GM18505 (cell line): ENCODE measurements at regions not wholly inside any gene's neighbourhood (a gene's known extent, or its start where the extent isn't known, plus 50 kb on each side); places are given as distances from the start of the nearest gene placed in this dataset.

ENCODE experiments used
- ATAC-seq: cut with Tn5 transposase; IDR thresholded peaks from one replicate; pipeline ENCODE4 v1.9.1; 2021; ENCODE audit not compliant: unreplicated experiment
- POLR2A ChIP-seq: IDR thresholded peaks from 4 replicates; pipeline ENCODE4 v1.6.1; 2011; ENCODE audit warnings: borderline replicate concordance; ENCODE audit not compliant: insufficient read depth, insufficient read length; ENCODE audit errors: extremely low read depth

GRCh38 chr6:153720732-153721131, 318.3 kb upstream of the OPRM1 start:
- no peak for ATAC-seq
- TF ChIP-seq POLR2A: no peak

- ATAC-seq: no peak
- TF ChIP-seq POLR2A: no peak
These were observed 333.6 kb upstream of the OPRM1 start for GRCh38 chr6:153705429-153705828.

- TF ChIP-seq POLR2A: no peak
- ATAC-seq: no peak
These were observed 336.4 kb upstream of the OPRM1 start for GRCh38 chr6:153702671-153703070.

- ATAC-seq: no peak
- no peak for TF ChIP-seq POLR2A
These were observed 340.4 kb upstream of the OPRM1 start for GRCh38 chr6:153698637-153699036.

GRCh38 chr6:153698001-153698400, 341.0 kb upstream of the OPRM1 start:
- no peak for ATAC-seq

GRCh38 chr6:153677522-153677921, 361.5 kb upstream of the OPRM1 start:
- TF ChIP-seq POLR2A: no peak
- no peak for ATAC-seq

More at GRCh38 chr6:153698001-153698400, 341.0 kb upstream of the OPRM1 start:
- no peak for TF ChIP-seq POLR2A

- ATAC-seq: no peak
- TF ChIP-seq POLR2A: no peak
These were observed 365.3 kb upstream of the OPRM1 start for GRCh38 chr6:153673750-153674149.

GRCh38 chr6:153673225-153673624, 365.8 kb upstream of the OPRM1 start:
- no peak for TF ChIP-seq POLR2A
- no peak for ATAC-seq

- no peak for TF ChIP-seq POLR2A
- no peak for ATAC-seq
These were observed 368.5 kb upstream of the OPRM1 start for GRCh38 chr6:153670403-153671026.

GRCh38 chr6:153668758-153669157, 370.3 kb upstream of the OPRM1 start:
- TF ChIP-seq POLR2A: no peak
- no peak for ATAC-seq

- ATAC-seq: no peak
- no peak for TF ChIP-seq POLR2A
These were observed 376.1 kb upstream of the OPRM1 start for GRCh38 chr6:153662982-153663381.

- TF ChIP-seq POLR2A: no peak
- ATAC-seq: no peak
These were observed 393.7 kb upstream of the OPRM1 start for GRCh38 chr6:153645326-153645725.

GRCh38 chr6:153644000-153644399, 395.0 kb upstream of the OPRM1 start:
- no peak for TF ChIP-seq POLR2A
- no peak for ATAC-seq

GRCh38 chr6:153634416-153634815, 404.6 kb upstream of the OPRM1 start:
- ATAC-seq: no peak
- TF ChIP-seq POLR2A: no peak

- ATAC-seq: no peak
- TF ChIP-seq POLR2A: no peak
These were observed 414.0 kb upstream of the OPRM1 start for GRCh38 chr6:153625089-153625488.

GRCh38 chr6:153624528-153624927, 414.5 kb upstream of the OPRM1 start:
- no peak for TF ChIP-seq POLR2A

GRCh38 chr6:153623496-153623895, 415.5 kb upstream of the OPRM1 start:
- no peak for ATAC-seq
- TF ChIP-seq POLR2A: no peak

More at GRCh38 chr6:153624528-153624927, 414.5 kb upstream of the OPRM1 start:
- ATAC-seq: no peak
